ENCODE measurements at regions not wholly inside any gene's neighbourhood (a gene's known extent, or its start where the extent isn't known, plus 50 kb on each side); places are given as distances from the start of the nearest gene placed in this dataset.
"Not testable (repeated sequence)": the region's sequence is repeated elsewhere in the genome, so short reads cannot be mapped to it uniquely, and the experiment has no call there.

DNA sequence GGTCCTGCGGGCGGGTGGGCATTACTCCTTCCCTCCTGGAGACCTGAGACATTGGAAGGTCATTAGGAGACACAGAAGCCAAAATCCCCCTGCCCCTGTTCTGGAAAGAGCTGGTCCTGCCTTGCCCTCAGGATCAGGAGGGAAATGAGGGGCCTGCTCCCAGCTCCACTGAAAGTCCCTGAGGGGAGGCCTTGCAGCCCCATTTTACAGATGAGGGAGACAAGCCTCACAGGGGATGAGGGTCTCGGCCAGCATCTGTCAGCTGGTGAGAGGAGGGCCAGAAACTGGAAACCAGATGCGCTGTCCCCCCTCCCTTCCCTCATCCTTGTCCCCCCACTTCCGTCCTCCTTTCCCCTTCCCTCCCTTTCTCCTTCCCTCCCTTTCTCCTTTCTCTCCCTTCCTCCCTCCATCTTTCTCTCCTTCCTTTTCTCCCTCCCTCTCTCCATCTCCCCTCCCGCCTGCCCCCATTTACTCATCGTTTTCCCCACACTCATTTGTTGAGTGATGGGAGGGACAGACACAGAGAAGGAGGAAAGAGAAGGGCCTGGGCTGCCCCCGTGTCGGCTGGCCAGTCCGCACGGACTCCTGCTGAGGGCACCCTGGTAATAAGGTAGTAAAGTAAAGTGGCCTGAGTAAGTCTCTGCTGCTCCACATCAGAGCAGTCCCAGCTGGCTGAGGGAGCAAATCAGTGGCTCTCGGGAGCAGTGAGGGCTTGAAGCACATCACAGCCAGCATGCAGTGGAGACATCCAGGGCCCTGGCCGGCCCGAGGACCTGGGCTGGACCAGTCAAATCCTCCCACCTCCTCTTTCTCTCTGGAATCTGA, 112.4 kb upstream of the ALDH1A3 start:
- no peak for DNase-seq

DNA sequence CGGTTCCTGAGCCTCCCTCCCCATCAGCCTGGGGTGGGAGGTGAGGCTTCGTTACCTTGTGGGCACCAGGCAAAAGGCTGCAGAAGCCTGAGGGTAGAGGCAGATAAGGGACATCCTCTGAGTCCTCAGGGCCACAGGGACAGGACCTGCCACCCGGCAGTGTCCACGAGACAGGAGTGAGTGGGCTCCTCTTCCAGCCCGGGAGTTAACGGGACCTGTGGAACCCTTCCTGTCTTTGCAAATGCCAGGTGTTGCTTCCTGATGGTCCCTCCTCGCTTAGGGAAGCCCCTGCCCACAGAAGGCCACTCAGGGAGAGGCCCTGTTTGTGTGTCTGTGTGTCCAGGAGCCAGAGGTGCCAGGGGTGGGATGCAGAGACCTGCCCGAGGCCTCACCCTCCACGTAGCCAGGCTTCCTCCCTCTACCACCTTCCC, 111.1 kb upstream of the ALDH1A3 start:
- DNase-seq = no peak

DNA sequence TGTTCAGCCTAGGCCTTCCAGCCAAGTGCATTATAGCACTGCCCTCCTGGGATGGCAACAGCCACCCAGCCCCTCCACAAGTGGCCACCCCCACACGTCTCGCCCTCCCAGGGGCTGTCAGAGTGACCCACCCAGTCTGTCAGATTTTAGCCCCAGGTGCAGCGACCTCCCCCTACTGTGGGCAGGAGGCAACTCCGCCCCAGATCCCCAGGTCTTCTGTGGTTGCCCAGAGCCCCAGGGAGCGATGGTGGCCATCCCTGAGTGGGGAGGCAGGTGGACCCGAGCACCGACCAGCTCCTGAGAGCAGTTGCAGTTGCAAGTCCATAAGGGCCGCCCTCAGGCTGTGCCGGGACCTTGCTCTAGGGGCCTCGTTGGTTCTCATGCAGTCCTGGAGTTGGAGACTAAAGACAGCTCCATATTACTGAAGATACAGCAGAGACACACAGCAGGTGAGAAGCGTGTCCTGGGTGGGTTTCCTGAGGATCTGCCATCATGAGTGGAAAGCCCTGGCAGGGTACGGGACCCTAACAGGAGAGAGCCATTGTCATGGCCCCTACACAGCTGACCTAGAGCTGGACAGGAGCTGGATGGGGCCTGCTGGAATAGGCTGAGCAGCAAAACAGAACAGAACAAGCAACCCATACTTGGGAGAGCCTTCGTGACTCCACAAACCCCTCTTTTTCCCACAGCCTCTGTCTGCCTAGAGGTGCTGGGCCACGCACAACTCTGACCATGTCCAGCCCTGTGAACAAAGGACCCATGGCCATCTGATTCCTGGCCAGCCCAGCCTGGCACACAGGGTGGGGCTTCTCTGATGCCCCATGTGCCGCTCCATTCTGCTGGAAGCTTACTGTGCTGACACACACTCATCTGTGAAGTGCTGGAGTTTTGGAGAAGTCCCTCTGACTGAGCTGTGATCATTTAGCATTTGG, 110.3 kb upstream of the ALDH1A3 start:
- no peak for DNase-seq

DNA sequence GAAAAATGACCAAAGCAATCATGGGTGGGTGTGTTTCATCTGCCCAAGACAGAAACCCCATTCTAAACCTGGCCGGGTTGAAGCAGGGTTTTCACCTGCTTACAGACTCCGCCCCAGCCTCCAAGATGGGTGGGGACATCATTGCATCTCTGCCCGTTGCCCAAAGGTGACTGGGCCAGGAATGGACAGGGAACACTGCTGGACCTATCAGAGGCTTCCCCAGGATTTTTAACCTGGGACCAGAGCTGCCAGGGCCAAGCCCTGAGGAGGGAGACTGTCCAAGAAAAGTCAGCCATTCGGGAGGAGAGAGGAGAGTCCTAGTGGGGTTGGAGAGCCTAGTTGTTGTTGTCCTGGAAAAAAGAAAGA, 109.7 kb upstream of the ALDH1A3 start:
- no peak for DNase-seq

DNA sequence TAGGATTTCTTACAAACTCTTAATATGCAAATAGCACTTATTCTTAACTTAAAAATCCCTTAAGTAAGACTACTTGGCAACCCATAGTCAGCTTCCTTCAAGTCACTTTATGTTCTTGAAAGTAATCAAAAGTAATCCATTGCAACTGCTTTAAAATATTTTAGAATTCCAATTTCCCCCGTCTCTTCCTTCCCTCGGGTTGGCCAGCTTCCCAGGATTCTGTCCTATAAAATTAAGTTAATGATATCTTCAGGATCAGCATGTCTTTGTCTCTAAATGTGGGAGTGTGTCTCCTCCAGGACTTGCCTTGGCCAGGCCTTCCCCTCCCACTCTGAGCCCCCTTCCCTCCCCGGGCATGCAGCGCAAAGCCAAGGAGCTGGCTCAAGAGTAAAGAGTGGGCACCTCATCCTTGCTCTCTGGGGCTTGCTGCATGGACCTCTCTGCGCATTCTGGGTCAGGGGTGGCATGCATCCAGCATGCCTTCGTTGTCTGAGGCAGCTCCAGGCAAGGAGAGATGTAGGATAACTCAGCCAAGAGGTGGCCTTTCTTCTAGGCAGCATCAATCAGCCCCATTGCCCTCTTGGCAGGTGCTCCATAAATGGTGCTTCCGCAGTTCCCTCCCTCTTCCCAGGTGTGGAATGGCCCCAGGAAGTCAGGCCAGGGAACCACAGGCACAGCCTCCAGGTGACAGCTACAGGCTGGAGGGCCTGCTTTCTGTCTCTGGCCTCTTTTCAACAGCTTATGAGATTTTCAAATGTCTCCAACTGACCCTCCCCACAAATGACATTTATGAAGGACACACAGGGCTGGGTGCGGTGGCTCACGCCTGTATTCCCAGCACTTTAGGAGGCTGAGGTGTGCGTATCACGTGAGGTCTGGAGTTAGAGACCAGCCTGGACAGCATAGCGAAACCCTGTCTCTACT, 108.7 kb upstream of the ALDH1A3 start:
- DNase-seq = no peak

DNA sequence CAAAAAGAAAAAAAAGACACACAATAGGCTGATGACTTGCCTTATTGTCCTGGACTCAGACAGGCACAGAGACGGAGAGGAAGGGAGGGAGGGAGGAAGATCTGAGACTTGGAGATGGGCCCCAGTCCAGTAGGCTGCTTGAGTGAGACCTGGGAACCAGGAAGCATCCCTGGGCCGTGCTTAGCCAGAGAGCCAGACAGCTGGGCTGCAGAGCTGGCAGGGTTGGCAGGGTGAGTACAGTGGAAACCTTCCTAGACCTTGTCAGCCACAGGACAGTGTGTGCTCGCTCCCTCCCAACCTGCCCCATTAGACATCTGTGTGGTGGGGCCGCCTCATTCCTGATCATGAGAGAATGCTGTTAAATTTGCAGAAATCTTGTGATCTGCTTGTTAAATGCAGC, 107.9 kb upstream of the ALDH1A3 start:
- DNase-seq = no peak

DNA sequence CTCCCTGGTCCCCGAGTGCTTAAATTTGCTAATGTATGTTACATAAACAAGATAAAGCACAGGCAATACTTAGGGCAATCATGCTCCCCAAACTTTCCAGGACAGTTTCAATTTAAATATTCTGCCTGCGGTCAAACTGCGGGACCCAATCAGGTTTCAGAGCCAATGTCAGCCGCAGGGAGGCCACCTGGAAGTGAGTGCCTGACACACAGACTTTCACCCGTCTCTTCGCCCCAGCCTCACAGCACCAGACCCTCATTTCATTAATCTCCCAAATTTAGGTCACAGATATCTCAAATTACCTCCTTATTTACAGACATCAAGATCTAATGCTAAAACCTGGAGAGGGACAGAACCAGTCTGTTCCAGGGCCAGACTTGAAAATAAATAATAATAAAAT, 107.2 kb upstream of the ALDH1A3 start:
- DNase-seq = no peak

DNA sequence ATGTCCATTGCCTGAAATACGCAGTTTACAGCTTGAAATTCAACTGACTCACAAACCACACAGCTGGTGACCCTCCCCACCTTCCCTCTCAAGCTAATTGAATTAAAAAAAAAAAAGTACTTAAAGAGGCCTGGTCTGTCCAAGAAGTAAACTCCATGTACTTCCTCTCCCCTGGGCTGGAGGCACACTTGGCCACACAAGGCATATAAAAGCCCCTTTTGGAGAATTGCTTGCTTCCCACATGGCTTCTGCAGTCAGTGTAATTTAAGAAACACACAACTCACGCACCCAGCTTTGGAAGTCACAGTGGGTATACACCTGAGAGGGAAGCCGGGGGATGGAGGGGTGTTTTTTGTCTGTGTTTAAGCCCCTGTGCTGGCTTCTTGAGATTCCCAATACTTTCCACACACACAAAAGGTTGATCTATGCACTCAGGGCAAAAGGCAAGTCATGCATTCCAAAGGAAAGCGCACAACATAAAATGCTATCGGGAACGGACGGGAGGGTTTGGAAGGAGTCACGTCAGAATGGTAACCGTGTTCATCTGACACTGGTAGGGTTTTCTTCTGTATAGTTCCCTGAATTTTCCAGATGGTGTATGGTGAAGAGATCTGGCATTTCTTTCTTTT, 106.6 kb upstream of the ALDH1A3 start:
- no peak for DNase-seq

DNA sequence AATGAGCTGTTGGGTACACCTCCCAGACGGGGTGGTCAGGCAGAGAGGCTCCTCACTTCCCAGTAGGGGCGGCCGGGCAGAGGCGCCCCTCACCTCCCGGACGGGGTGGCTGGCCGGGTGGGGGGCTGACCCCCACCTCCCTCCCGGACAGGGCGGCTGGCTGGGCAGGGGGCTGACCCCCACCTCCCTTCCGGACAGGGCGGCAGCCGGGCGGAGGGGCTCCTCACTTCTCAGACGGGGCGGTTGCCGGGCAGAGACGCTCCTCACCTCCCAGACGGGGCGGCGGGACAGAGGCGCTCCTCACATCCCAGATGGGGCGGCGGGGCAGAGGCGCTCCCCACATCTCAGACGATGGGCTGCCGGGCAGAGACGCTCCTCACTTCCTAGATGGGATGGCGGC, 105.6 kb upstream of the ALDH1A3 start:
- not testable (repeated sequence) for DNase-seq

DNA sequence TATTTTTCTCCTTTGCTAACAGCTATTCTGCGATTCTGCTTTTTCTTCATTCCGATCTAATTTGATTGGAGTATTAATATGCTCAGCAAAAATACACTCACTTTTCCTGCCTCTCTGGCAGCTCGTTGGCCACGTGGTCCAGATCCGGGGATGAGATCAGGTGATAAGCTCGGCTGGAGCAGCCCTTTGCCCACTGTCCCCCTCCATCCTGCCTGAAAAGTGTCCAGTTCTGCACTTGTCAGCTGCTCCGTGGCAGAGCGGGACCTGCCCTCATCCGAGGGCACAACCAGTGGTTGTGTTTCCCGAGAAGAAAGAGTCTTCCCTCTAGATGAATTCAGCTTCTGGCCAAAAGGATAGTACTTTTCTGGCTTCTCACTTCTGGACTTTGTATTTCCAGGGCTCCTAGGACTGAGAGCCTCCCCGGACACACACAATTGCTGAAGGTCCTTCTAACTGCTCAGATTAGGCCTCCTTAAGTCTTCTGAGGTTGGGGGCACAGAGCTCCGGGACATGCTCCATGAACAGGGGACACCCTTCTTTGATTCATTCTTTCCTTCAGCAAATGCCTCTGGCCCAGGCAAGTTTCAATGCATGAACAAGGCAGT, 103.9 kb upstream of the ALDH1A3 start:
- DNase-seq = no peak

DNA sequence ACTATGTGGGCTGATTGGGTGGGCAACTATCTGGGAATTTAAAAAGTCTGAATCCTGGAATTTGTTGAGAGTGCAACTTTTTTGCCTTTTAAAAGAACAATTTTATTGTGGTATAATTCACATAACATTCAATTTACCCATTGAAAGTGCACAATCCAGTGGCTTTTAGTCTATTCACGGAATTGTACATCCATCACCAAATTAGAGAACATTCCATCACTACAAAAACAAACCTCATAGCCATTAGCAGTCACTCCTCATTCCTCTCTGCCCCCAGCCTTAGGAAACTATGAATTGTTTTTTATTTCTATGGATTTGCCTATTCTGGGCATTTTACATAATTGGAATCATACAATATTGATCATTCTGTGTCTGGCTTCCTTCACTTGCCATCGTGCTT, 101.8 kb upstream of the ALDH1A3 start:
- no peak for DNase-seq

DNA sequence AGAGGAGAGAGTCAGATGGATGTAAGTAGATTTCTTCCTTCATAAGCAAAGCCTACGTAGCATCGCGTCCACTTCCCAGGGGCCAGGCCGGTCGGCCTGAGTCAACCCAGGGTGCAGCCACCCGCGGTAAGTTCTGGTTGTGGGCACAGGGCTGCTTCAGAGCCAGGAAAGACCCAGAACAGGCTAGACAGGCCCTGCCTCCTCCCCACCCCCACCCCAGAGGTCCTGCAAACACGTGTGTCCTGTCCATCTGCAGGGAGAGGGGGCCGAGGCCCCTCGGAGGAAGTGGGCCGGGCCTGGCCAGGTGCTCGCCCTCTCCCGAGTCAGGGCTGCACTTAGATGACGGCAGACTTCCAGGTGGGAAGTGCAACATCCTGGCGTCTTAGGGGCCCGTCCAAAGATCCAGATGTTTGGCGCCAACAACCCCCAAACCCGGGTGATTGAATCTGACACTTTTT, 100.8 kb upstream of the ALDH1A3 start:
- DNase-seq = no peak

DNA sequence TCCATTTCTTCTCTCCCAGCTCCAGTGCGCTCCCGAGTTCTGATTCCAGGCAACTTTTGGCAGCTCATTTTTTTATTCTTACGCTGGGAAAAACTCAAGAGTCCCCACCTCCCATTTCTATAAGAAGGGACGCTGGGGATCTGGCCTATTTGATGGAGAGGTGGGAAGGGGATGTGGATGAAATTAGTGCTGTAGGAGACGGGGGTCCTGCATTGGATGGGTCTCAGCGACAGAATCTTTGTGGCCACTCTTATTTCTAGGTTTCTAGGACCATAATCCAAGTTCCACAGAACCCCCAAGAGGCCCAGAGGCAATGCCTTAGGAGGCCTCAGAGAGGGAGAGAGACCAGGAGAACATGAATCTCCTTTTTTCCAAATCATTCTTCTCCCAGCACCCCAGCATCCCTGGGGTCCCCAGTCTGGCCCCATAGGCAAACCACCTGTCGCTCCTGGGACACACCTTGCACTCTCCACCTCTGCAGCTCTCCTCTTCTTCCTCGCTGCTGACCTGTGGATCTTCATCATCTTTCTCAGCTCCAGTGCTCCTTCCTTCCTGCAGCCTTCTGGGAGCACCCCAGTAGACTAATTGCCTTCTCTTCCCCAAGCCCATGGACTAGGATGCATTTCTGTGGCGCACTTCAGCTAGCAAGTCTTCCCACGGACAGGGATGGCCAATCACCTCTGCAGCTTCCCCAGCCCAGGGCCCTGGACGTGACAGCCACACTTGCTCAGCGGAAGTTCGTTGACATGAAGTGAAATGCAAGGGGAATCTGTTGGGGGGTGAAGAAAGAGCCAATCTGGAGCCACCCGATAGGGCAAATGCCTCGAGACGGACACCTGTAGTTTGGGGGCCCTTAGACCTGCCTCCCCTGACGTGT, 100.1 kb upstream of the ALDH1A3 start:
- DNase-seq = no peak

DNA sequence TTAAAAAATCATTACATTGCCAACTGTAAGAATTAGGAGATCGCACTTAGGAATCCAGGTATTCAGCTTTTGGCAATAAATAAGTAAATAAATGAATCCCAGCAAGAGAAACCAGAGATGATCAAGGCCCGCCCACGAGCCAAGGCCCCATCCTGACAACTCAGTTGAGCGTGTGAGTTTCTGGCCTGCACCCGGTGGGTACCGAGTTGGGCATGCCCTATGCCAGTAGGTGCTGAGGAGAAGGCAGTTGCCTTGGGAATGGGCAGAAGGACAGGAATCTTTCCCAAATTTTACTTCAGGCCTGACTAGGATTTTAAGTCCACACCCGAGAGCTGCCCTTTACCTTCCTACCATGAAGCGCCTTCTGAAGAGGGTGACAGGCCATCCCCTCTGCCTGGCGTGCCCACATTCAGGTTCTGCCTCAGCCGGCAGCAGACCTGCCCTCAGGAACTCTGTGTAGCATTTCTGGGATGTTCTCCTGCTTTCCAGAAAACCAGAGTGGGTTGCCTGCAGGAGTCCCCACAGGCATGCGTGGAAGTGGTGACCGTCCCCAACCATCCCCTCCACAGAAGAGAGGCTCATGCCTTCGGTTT, 99.3 kb upstream of the ALDH1A3 start:
- DNase-seq = no peak

DNA sequence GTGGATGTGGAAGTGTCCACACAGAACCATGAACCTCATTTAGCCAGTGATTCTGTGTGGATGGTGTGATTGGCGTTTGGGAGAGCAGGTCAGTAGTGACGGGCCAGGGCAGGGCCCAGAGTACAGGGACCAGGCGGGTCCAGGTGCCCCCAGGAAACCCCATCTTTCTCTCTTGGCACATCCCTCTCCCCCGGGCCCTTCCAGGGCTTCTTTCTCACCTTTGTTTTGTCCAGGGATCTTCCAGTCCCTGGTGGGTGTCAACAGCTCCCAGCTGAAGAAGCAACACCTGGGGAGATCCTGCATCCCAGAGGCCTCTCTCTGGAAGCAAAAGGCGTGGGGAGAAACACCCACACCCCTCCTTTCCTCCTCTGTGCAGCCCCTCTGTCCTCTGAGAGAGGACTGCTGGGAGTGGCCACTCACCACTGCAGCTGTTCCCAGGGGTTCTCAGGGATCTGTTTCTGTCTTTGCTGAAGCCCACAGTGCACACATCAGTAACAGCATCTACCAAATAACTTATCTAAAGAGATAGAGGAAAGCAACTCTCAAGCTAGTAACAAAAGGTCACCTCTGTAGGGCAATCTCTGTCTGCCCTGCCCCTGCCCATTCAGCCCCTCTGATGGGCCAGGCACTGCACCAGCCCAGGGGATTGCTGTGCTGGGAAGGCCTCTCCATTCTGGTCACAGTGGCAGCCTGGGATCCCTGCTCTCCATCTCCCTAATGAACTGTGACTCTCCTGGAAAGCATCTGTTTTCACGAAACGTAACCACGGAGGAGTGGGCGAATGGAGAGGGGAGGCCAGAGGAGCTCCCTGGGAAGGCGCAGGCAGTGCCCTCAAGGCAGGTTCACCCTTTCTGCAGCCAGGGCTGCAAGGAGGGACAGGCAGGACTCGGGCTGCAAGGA, 98.3 kb upstream of the ALDH1A3 start:
- DNase-seq = no peak

DNA sequence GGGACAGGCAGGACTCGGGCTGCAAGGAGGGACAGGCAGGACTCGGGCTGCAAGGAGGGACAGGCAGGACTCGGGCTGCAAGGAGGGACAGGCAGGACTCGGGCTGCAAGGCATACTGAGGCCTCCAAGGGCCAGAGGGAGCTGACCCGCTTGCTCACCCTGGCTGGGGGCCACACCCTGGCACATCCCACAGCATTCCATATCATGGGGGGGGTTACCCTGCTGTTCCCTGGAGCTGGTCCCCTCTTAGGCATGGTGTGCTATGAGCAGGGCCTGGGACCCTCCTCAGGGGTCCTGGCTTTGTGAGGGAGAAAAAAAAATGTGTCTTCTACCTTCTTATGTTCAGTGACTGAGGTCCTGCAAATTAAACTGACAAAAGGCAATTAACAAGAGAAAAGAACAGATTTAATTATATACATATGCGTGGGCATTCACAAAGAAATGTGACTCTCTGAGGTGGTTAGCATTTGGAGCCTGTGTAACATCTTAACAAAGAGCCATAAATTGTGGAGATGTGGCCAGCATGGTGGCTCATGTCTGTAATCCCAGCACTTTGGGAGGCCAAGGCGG, 97.6 kb upstream of the ALDH1A3 start:
- no peak for DNase-seq

DNA sequence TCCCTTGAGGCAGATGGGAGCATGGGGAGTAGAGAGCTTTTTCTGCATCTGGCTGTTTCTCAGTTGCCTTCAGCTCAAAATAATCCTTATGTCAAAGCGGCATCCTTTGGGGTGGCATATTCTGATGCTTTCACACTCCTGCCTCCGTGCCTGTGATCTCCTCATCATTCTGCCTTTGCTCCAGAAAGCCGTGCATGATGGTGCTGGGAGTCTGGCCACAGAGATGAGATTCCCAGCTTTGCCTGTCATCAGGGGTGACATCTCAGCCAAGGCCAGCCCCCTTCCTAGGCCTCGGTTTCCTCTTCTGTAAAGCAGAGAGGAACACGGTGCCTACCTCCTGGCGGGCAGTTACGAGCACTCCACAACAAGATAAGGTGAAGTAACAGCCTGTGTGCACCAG, 96.3 kb upstream of the ALDH1A3 start:
- DNase-seq = no peak

DNA sequence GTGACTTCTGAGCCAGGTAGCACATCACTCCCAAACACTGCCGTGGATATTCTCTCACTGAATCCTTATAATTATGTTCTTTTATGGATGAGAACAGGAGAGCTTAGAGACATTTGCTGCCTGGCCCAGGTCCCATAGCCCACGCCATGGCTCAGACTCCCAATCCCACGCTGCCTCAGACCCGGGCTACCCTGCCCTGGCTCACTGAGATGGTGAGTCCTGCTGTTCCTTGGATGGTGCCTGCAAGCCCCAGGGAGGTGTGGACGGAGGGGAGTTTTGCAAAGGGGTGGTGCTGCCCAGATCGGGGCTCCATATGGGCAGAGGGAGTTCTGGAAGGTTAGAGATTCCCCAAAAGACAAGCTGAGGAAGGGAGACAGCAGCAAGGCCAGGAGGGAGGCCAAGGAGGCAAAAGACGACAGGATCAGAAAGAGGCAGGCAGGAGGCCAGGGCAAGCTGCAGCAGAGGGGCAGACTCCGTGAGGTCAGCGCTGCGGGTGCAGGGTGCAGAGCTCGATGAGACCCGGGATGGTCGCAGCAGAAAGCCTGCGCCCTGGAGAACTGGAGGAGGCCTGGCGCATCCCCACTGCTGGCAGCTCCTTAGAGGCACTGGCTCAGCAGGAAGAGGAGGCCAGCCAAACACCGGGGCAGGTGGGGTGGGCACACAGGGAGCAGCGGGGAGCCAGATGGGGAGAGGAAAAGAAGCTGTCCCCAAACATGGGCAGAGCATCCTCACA, 95.7 kb upstream of the ALDH1A3 start:
- DNase-seq = no peak
